ENCODE measurements at regions not wholly inside any gene's neighbourhood (a gene's known extent, or its start where the extent isn't known, plus 50 kb on each side); places are given as distances from the start of the nearest gene placed in this dataset.

DNA sequence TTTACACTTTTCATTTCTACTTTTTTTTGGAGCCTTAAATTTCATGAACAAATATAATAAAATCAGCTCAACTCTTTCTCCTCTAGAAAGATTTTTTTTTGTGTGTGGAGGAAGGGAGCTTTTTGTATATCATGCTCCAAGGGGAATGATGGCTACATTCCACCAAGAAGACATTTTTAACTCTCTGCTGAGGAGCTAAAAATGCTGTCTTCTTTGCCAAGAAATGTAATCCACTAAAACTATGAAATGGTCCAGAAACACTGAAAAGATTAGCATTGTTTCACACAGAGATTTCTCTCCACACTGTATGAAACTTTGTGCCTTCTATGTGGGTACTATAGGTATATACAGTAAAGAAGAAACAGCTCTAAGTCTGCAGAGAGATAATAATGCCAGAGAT lies 74.1 kb upstream of the ANK3 start:
- no peak for DNase-seq

DNA sequence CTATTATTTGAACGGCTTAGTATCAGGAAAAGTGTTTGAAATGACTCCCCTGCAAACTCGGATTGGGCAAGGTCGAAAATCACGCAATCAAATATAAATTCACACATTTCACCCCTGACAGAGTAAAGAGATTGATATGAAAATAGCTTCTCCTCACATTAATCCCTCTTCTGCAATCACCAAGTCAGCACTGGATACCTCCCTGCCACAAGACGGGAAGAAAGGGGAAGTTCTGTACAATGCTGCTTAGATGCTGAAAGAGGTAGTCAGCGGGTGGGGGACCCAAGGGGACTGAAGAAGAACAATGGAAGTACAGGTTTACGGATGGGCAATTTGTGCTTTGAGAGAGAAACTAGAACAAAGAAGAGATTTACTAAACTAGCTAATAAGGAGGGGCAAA lies 72.0 kb upstream of the ANK3 start:
- no peak for DNase-seq

DNA sequence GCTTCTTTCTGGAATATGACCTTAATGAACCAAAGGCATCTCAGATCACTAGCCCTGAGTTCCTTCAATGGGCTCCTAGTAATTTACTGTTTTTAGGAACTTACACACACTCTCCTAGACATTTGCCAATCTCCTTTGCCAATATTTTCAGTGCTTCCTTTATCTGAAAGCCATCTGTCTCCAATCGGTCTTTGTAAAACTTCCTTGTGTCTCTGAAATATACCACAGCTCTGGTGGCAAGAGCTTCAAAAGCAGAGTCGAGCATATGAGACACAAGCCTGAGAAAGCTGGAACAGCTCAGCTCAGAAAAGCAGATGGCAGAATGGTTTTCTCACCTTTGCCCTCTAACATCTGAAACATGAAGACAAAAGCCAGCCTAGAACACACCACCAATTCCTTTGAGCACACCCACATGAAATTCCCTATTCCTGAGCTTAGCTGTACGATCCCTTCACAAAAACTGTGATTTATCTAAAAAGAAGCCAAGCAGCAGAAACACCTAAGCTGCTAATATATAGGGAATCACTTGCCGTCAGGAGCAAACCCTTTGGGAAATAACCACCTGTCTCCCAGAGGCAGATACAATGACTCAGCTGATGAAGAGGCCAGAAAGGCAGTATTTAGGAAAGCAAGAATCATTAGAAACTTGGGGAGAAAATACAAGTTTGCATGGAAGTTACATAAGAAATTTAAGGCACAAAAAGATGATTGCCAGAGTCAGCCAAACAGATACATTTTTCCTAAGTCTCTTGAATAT lies 70.2 kb upstream of the ANK3 start:
- no peak for DNase-seq

- DNase-seq = no peak
Measured at GRCh38 chr10:60456053-60456452, 66.4 kb upstream of the ANK3 start.

GRCh38 chr10:60454336-60454735 lies 64.7 kb upstream of the ANK3 start:
- no peak for DNase-seq

DNA sequence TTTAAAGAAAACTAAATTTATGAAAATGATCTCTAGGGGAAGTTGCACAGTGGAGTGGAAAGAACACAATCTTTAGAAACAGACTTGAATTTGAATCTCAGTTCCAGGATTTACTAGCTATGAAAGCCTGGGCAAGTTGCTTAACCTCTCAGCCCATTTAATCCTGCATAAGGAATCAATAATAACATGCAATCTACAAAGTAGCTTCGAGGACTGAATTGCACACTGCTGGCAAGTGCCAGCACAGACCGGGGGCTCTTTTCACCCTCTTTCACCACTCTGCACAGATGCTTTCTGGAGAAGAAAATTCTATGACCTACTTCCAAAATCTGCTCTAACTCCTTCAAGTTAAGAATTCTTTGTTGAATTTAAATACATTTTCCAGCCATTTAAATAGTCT lies 63.4 kb upstream of the ANK3 start:
- DNase-seq = no peak

DNA sequence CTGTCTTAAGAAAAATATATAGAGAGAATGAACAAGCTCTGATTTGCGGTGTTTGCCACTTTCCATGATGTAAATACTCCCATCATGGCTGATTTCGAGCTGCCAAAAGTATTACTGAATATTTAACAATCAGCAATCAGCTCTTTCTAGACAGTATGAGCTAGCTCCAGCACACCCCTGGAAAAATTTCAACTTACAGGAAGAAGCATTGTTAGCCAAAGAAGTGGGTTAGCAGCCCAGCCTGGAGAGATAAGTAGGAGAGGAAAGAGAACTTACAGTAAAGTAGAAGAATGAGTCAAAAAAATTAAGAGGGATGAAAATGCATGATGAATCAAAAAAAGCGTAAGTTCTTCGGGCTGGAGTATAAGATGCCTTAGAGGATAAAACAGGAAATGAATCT lies 60.6 kb upstream of the ANK3 start:
- no peak for DNase-seq

DNA sequence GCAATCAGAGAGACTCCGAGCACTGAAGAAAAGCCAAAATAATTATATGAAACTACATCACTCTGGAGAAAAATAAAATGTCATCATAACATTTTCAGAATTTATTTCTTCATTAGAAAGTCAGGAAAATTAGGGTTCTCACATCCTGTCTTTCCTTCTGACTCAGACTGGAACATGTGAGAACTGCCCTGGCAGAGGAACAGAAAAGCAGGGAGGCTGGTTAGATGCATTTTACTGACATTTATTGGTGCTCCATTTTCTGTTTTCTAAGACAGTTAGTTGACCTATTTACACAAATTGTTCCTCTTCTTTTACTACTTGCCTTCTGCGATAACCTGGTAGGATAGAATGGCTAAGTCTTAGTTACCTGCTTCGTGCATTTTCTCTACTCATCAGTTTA lies 58.6 kb upstream of the ANK3 start:
- DNase-seq = no peak

DNA sequence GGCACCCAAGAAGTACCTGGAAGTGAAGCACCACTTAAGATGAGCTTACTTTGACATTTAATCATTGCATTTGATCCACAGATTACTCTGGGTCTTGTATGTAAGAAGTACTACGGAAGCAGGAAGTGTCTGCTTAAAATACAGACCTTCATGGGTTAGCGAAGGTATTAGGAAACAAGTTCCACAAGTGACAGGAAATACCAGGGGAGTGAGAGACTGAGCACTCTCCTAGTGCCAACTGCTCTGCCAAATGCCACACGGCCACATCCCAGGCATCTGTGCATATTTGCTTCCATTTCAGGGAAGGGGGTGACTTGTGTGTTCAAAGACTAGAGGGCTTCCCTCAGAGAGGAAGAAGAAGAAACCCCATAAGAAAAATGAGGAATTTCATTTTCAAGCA lies 57.2 kb upstream of the ANK3 start:
- no peak for DNase-seq

- no peak for DNase-seq
Measured at GRCh38 chr10:60446070-60446833, 56.6 kb upstream of the ANK3 start.

DNA sequence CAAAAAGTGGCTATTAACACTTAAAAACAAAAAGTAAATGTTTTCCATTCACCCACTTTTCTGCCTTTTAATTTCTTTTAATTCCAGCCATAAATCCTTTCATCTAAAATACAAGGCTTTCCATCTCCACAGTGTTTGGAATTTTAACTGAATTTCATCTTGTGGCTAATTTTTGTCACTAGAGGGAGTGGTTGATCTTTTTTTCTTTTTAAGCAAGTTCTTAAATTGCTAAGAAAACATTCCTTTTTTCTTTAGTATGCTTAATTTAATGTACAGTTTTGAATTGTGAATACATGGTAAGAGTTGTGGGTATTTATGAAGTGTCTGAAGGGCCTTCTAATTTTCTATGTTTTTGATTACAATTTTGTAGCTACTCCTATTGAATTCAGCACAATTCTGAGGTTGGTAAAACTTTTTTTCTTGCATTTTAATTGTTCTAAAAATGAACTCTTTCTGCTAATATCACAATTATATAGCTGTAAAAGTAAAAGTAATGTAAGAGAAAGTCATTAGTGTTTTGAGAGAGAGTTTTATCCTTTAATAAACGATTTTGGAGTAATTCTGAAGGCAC lies 54.9 kb upstream of the ANK3 start:
- no peak for DNase-seq

- DNase-seq = no peak
Measured at GRCh38 chr10:60443346-60443745, 53.7 kb upstream of the ANK3 start.

DNA sequence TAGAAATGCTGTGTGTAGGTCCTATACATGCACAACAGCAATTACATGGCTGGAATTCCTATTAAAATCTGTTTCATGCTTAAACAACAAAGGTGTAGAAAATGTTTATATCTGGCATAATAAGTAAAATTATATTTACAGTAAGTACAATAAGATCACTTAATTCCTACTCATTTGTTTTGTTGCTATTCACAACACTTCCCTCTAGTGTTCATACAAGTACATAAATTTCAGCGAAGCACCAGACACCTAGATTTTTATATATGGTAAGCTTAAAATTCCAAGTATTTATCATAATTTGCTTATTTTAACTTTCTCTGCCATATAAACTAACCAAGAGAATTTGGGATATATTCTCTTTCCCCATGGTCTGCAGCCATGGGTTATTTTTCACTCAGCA lies 51.8 kb upstream of the ANK3 start:
- peak; percentile 5 for DNase-seq

DNA sequence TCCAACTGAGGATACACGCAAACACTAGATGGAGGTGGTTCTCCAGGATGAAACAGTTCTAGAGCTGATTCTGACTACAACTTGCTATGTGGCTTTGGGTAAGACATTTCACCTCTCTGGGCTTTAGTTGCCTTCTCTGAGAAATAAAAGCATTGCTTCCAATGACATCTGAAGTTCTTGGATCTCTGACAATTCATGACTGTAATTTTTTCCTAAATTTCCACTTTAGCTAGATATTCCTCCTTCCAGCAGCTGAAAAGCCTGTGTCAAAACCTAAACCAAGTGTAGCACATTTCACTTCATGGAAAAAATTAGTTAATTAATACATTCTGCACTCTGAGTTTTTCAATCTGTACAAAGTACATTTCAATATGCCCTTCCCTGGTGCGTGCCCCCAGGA lies 50.0 kb upstream of the ANK3 start:
- no peak for DNase-seq
